Type B pancreatic cell (in vitro differentiated cells): ENCODE measurements at regions not wholly inside any gene's neighbourhood (a gene's known extent, or its start where the extent isn't known, plus 50 kb on each side); places are given as distances from the start of the nearest gene placed in this dataset.

Source experiments
- DNase-seq: peaks from one replicate; pipeline ENCODE4 v3.0.0; 2021; ENCODE audit warnings: mixed read lengths; ENCODE audit not compliant: unreplicated experiment; ENCODE audit errors: extremely low spot score
- H3K27ac Mint-ChIP-seq: 2 replicates; pipeline ENCODE4 v1.8.0; 2021; ENCODE audit warnings: mild to moderate bottlenecking, mixed read lengths
- H3K27me3 Mint-ChIP-seq: 2 replicates; pipeline ENCODE4 v1.8.0; 2021; ENCODE audit warnings: mixed read lengths
- H3K36me3 Mint-ChIP-seq: 2 replicates; pipeline ENCODE4 v1.8.0; 2021; ENCODE audit warnings: mixed read lengths
- H3K4me1 Mint-ChIP-seq: one replicate; pipeline ENCODE4 v1.8.0; 2021; ENCODE audit warnings: mixed read lengths; ENCODE audit not compliant: unreplicated experiment
- H3K4me3 Mint-ChIP-seq: 2 replicates; pipeline ENCODE4 v1.8.0; 2021; ENCODE audit warnings: mild to moderate bottlenecking, mixed read lengths
- H3K9me3 Mint-ChIP-seq: 2 replicates; pipeline ENCODE4 v1.8.0; 2021; ENCODE audit warnings: mixed read lengths
- TF ChIP-seq, protein P1 (sequence below): fragments of 200-600 bp; sonication (generic); conservative IDR thresholded peaks from 2 replicates; pipeline ENCODE4 v1.5.0; 2021; ENCODE audit warnings: antibody characterized with exemption, mild to moderate bottlenecking

DNA sequence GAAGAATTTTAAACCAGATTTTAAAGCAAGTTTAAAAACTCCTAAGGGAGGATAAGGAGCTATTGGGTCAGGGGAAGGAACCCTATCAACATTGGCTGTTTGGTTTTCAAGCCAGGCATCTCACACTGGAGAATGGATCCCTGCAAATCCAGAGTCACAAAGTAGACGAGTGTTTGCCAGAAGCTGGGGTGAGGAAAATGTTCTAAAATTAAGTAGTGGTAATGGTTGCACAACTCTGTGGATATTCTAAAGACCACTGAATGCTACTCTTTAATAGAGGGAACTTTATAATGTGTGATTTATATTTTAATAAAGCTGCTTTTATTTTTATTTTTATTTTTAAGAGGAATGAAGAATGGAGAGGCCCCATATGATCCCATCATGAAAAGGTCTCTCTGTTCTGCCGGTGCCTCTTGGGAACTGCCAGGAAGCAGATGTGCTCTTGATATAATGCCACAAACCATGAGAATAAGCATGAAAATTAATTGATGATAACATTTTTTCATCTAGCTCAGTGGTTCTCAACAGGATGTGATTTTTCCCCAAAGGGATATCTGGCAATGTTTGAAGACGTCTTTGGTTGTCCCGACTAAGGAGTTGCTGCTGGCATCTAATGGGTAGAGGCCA lies 379.0 kb upstream of the CNR1 start:
- Mint-ChIP-seq H3K27me3 (peaks cover 7% of the 10 kb centered on the region), H3K36me3 (no peaks in the 10 kb centered on the region), H3K4me3 (no peak overlapping the region), H3K27ac (no peak overlapping the region), H3K9me3 (no peaks in the 10 kb centered on the region), H3K4me1 (no peaks in the 10 kb centered on the region)
- DNase-seq, result no peak
- TF ChIP-seq, protein P1, sequence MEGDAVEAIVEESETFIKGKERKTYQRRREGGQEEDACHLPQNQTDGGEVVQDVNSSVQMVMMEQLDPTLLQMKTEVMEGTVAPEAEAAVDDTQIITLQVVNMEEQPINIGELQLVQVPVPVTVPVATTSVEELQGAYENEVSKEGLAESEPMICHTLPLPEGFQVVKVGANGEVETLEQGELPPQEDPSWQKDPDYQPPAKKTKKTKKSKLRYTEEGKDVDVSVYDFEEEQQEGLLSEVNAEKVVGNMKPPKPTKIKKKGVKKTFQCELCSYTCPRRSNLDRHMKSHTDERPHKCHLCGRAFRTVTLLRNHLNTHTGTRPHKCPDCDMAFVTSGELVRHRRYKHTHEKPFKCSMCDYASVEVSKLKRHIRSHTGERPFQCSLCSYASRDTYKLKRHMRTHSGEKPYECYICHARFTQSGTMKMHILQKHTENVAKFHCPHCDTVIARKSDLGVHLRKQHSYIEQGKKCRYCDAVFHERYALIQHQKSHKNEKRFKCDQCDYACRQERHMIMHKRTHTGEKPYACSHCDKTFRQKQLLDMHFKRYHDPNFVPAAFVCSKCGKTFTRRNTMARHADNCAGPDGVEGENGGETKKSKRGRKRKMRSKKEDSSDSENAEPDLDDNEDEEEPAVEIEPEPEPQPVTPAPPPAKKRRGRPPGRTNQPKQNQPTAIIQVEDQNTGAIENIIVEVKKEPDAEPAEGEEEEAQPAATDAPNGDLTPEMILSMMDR, result no peak

DNA sequence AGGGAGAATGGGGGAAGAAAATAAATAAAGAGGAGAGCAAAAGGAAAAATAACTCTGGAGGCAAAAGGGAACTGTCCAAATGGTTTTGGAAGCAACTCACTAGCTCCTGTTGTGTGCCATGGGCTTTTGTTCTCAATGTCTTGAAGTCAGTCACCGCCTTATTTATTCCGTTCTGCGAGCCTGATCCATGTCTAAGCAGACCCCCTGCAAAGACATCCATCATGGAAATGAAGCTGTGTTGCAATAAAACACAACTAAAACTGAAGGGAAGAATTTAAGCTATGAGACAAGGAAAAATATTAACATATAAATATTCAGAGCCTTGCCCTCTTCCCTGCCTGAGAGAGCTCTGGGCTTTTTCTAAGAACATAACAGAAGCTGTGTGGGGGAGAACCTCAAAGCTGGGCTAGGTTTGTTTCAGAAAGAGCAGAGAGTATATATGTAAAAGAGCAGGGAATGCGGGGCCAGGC lies 373.2 kb upstream of the CNR1 start:
- Mint-ChIP-seq H3K36me3 (no peaks in the 10 kb centered on the region), H3K27ac (no peak overlapping the region), H3K4me1 (no peaks in the 10 kb centered on the region), H3K4me3 (no peak overlapping the region), H3K9me3 (no peaks in the 10 kb centered on the region), H3K27me3 (peaks cover 26% of the 10 kb centered on the region)
- TF ChIP-seq, protein P1, result no peak
- DNase-seq, result no peak

DNA sequence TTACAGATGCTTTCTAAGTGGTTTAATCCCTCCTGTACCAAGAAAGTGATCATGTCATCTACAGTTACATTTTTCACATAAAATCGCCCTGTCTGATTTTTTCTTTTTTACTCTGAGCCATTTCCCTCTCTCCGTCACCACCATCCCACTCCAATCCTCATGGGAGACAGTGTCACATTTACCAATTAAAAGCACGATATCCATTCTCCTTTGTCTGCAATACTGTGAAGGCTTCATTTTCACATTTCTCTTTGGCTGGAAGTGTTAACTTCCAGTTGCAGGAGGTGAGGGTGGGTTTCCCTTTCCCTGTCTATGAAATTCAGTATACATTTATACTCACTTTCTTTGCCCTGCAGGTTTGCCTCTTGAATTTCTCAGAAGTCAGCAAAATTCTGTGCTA lies 372.7 kb upstream of the CNR1 start:
- Mint-ChIP-seq H3K36me3 (no peaks in the 10 kb centered on the region), H3K4me3 (no peak overlapping the region), H3K27ac (no peak overlapping the region), H3K4me1 (no peaks in the 10 kb centered on the region), H3K9me3 (no peaks in the 10 kb centered on the region), H3K27me3 (peaks cover 29% of the 10 kb centered on the region)
- TF ChIP-seq, protein P1, result no peak
- no peak for DNase-seq

DNA sequence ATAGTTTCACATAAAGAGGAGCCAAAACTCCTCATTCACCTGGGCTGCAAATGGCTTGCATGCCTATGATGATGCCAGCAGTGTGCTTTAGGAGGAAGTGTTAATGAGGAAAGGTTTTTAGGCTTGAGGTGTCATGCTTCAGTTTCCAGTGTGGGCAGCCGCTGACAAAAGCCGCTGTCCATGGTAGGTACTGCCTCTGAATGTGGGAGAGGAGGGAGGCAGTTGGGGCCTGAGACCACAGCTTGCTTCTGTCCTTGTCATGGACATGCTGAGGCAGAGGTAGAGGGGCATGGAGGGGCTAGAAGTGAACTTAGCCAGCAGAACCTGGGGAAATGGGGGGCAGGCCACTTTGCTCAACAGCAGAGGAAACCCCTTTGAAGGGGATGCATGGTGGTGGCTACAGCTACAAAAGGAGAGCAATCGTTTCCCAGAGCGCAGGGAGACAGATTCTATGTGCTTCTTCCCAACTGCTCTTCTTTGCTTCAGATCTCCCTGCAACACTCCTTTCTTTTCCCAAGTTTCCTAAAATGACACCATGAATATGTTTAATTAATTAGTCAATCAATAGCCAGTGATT lies 372.1 kb upstream of the CNR1 start:
- H3K9me3 Mint-ChIP-seq, result no peaks in the 10 kb centered on the region
- H3K4me1 Mint-ChIP-seq, result no peaks in the 10 kb centered on the region
- TF ChIP-seq, protein P1, result no peak
- no peak overlapping the region for H3K27ac Mint-ChIP-seq
- no peaks in the 10 kb centered on the region for H3K36me3 Mint-ChIP-seq
- no peak overlapping the region for H3K4me3 Mint-ChIP-seq
- no peak for DNase-seq
- peaks cover 29% of the 10 kb centered on the region for H3K27me3 Mint-ChIP-seq

DNA sequence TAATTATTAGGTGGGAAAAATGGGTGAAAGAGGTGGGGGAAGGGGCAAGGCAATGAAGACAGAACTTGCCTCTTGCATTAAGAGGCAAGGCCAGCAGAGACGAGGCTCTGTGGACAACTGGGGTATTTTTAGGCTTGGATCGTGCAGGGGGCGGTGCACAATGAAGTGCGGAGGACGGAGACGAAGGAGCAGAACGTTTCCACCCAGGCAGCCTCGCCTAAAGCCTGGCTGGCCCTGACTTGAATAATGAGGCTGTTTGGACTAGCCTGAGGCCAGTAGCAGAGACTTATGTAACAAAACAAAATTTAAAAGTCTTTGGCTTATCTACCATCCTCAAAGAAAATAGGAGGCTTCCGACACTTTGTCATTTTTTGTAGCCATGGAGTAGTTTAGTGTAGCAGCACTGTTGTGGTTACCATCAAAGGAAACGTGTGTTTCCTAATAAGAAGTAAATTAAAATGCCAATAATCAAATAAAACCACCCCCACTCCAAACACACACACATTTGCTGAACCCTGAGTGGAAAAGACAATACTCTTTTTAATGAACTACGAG lies 370.0 kb upstream of the CNR1 start:
- no peak for DNase-seq
- Mint-ChIP-seq H3K27me3 (peaks cover 32% of the 10 kb centered on the region), H3K36me3 (no peaks in the 10 kb centered on the region), H3K9me3 (no peaks in the 10 kb centered on the region), H3K4me3 (no peak overlapping the region), H3K27ac (no peak overlapping the region), H3K4me1 (no peaks in the 10 kb centered on the region)
- TF ChIP-seq, protein P1, result no peak
